Effector memory CD4-positive, alpha-beta T cell (primary cell): ENCODE measurements at regions not wholly inside any gene's neighbourhood (a gene's known extent, or its start where the extent isn't known, plus 50 kb on each side); places are given as distances from the start of the nearest gene placed in this dataset.

Source experiments
- DNase-seq, 3 donors: peaks; one replicate each; pipeline ENCODE4 v3.0.0-alpha.2; 2020
- H3K27ac ChIP-seq: 2 replicates; pipeline ENCODE4 v1.7.0; 2013; ENCODE audit warnings: mild to moderate bottlenecking, low read length, moderate library complexity; ENCODE audit not compliant: insufficient read depth, poor library complexity, severe bottlenecking
- H3K27me3 ChIP-seq: replicated peaks from 2 replicates; pipeline ENCODE4 v1.7.0; 2013; ENCODE audit warnings: mild to moderate bottlenecking, low read length; ENCODE audit not compliant: insufficient read depth, control insufficient read depth, poor library complexity, severe bottlenecking
- H3K36me3 ChIP-seq: 2 replicates; pipeline ENCODE4 v1.7.0; 2013; ENCODE audit warnings: mild to moderate bottlenecking, low read length, moderate library complexity; ENCODE audit not compliant: control insufficient read depth, insufficient read depth
- H3K4me1 ChIP-seq: 2 replicates; pipeline ENCODE4 v1.7.0; 2013; ENCODE audit warnings: low read length, mild to moderate bottlenecking; ENCODE audit not compliant: control insufficient read depth, insufficient read depth, poor library complexity, severe bottlenecking
- H3K4me3 ChIP-seq: 2 replicates; pipeline ENCODE4 v1.7.0; 2013; ENCODE audit warnings: low read length, low read depth, mild to moderate bottlenecking; ENCODE audit not compliant: insufficient read depth, poor library complexity, severe bottlenecking
- H3K9me3 ChIP-seq: 2 replicates; pipeline ENCODE4 v1.7.0; 2013; ENCODE audit warnings: mild to moderate bottlenecking, low read length, moderate library complexity; ENCODE audit not compliant: control insufficient read depth

GRCh38 chr22:27472975-27473374 lies 328.6 kb downstream of the MN1 start:
- no peaks in the 10 kb centered on the region for H3K36me3 ChIP-seq
- H3K9me3 ChIP-seq = no peaks in the 10 kb centered on the region
- H3K27ac ChIP-seq = no peak overlapping the region

GRCh38 chr22:27473533-27473932 lies 328.0 kb downstream of the MN1 start:
- H3K4me1 ChIP-seq = no peaks in the 10 kb centered on the region
- H3K9me3 ChIP-seq = no peaks in the 10 kb centered on the region
- DNase-seq = no peak
- no peaks in the 10 kb centered on the region for H3K36me3 ChIP-seq
- no peak overlapping the region for H3K4me3 ChIP-seq
- H3K27ac ChIP-seq = no peak overlapping the region
- no peaks in the 10 kb centered on the region for H3K27me3 ChIP-seq

More at GRCh38 chr22:27472975-27473374, 328.6 kb downstream of the MN1 start:
- Histone ChIP-seq H3K4me1 (no peaks in the 10 kb centered on the region), H3K27me3 (no peaks in the 10 kb centered on the region), H3K4me3 (no peak overlapping the region)
- no peak for DNase-seq

- no peak for DNase-seq
- H3K27ac ChIP-seq = no peak overlapping the region
These were observed 327.4 kb downstream of the MN1 start for GRCh38 chr22:27474112-27474571.

GRCh38 chr22:27474711-27475547 lies 326.6 kb downstream of the MN1 start:
- DNase-seq = no peak
- Histone ChIP-seq H3K4me1 (no peaks in the 10 kb centered on the region), H3K36me3 (no peaks in the 10 kb centered on the region), H3K4me3 (no peak overlapping the region), H3K27me3 (no peaks in the 10 kb centered on the region), H3K27ac (no peak overlapping the region), H3K9me3 (no peaks in the 10 kb centered on the region)

More at GRCh38 chr22:27474112-27474571, 327.4 kb downstream of the MN1 start:
- Histone ChIP-seq H3K27me3 (no peaks in the 10 kb centered on the region), H3K9me3 (no peaks in the 10 kb centered on the region), H3K4me1 (no peaks in the 10 kb centered on the region), H3K4me3 (no peak overlapping the region), H3K36me3 (no peaks in the 10 kb centered on the region)

GRCh38 chr22:27475548-27475897 lies 326.0 kb downstream of the MN1 start:
- Histone ChIP-seq H3K27ac (no peak overlapping the region), H3K27me3 (no peaks in the 10 kb centered on the region), H3K4me1 (no peaks in the 10 kb centered on the region), H3K36me3 (no peaks in the 10 kb centered on the region), H3K4me3 (no peak overlapping the region), H3K9me3 (no peaks in the 10 kb centered on the region)
- DNase-seq = no peak

GRCh38 chr22:27476318-27476717 lies 325.2 kb downstream of the MN1 start:
- no peak overlapping the region for H3K4me3 ChIP-seq
- no peak overlapping the region for H3K27ac ChIP-seq
- no peak for DNase-seq
- no peaks in the 10 kb centered on the region for H3K27me3 ChIP-seq
- H3K9me3 ChIP-seq = no peaks in the 10 kb centered on the region
- H3K4me1 ChIP-seq = no peaks in the 10 kb centered on the region
- no peaks in the 10 kb centered on the region for H3K36me3 ChIP-seq

- H3K36me3 ChIP-seq = no peaks in the 10 kb centered on the region
- H3K27ac ChIP-seq = no peak overlapping the region
These were observed 324.8 kb downstream of the MN1 start for GRCh38 chr22:27476729-27477128.

GRCh38 chr22:27477171-27477570 lies 324.4 kb downstream of the MN1 start:
- H3K4me1 ChIP-seq = no peaks in the 10 kb centered on the region
- no peak for DNase-seq
- H3K27ac ChIP-seq = no peak overlapping the region
- H3K36me3 ChIP-seq = no peaks in the 10 kb centered on the region
- no peak overlapping the region for H3K4me3 ChIP-seq
- H3K27me3 ChIP-seq = no peaks in the 10 kb centered on the region
- no peaks in the 10 kb centered on the region for H3K9me3 ChIP-seq

More at GRCh38 chr22:27476729-27477128, 324.8 kb downstream of the MN1 start:
- Histone ChIP-seq H3K4me3 (no peak overlapping the region), H3K9me3 (no peaks in the 10 kb centered on the region), H3K4me1 (no peaks in the 10 kb centered on the region), H3K27me3 (no peaks in the 10 kb centered on the region)
- DNase-seq = no peak

- Histone ChIP-seq H3K27ac (no peak overlapping the region), H3K4me1 (no peaks in the 10 kb centered on the region), H3K36me3 (no peaks in the 10 kb centered on the region), H3K9me3 (no peaks in the 10 kb centered on the region), H3K27me3 (no peaks in the 10 kb centered on the region), H3K4me3 (no peak overlapping the region)
- no peak for DNase-seq
These were observed 321.1 kb downstream of the MN1 start for GRCh38 chr22:27480487-27480886.

- no peaks in the 10 kb centered on the region for H3K4me1 ChIP-seq
- no peak overlapping the region for H3K4me3 ChIP-seq
- H3K27me3 ChIP-seq = no peaks in the 10 kb centered on the region
- DNase-seq = no peak
- H3K27ac ChIP-seq = no peak overlapping the region
- H3K36me3 ChIP-seq = no peaks in the 10 kb centered on the region
- no peaks in the 10 kb centered on the region for H3K9me3 ChIP-seq
These were observed 319.2 kb downstream of the MN1 start for GRCh38 chr22:27482402-27482801.
